Motor neuron (in vitro differentiated cells): ENCODE measurements at regions not wholly inside any gene's neighbourhood (a gene's known extent, or its start where the extent isn't known, plus 50 kb on each side); places are given as distances from the start of the nearest gene placed in this dataset.

Source experiments
- ATAC-seq, 8 experiments: fragments of 200-7000 bp; cut with Tn5 transposase; replicated peaks in 6 of 8; 2 replicates each; pipeline ENCODE4 v1.8.0; 2021; ENCODE audit warnings: mild to moderate bottlenecking in 8 of 8, moderate library complexity in 8 of 8
- H3K27ac ChIP-seq, 2 donors: fragments of 250-450 bp; sonication (Bioruptor Pico); 2 replicates each; pipeline ENCODE4 v1.9.0; 2021; ENCODE audit warnings: antibody characterized with exemption in 2 of 2, mild to moderate bottlenecking in 2 of 2, moderate library complexity in 1 of 2
- H3K4me1 ChIP-seq, 2 donors: fragments of 250-450 bp; sonication (Bioruptor Pico); replicated peaks in 1 of 2; 2 replicates each; pipeline ENCODE4 v1.6.1; 2021; ENCODE audit warnings: antibody characterized with exemption in 2 of 2, mild to moderate bottlenecking in 2 of 2, moderate library complexity in 1 of 2
- H3K4me3 ChIP-seq, 5 donors: fragments of 250-450 bp; sonication (Bioruptor Pico); 2 replicates each; pipeline ENCODE4 v1.9.0; 2021; ENCODE audit warnings: antibody characterized with exemption in 5 of 5, mild to moderate bottlenecking in 5 of 5, moderate library complexity in 4 of 5
- WGBS, 10 experiments: fragments of 450-650 bp; shearing (Covaris generic); methylation state at CpG; one replicate each; pipeline ENCODE4 v1.0.0; 2022; 5-methylcytosine and 5-hydroxymethylcytosine counted together
- in situ Hi-C, 9 experiments: fragments of 400-800 bp; cut with MboI; loops; one replicate each; pipeline ENCODE4 v1.15.0; 2021; ENCODE audit warnings: low sequenced_read_pairs in 9 of 9, low pct_unique_long_range_greater_than_20kb in 2 of 9; ENCODE audit not compliant: unreplicated experiment in 9 of 9

- no peak for ATAC-seq
- 0 to 67% (median 20%) methylated on average over 1 of the region's 1 CpG; no CpG with 5 or more reads in 5 of the 10 experiments for WGBS, 10 experiments
- no peak overlapping the region for H3K27ac ChIP-seq
- H3K4me1 ChIP-seq, result peaks cover 0 to 4% of the 10 kb centered on the region in 2 donors
- in situ Hi-C loops, result loop anchor here in 1 of 9 experiments (25.0 kb wide), 1 partner anchor 661 kb away; no protein-coding TSS in a partner anchor
- no peak overlapping the region for H3K4me3 ChIP-seq
These were observed 76.0 kb downstream of the FAM124B start for GRCh38 chr2:224325941-224326340.

- ATAC-seq, result no peak
- H3K4me3 ChIP-seq, result no peak overlapping the region
- no peak overlapping the region for H3K27ac ChIP-seq
- WGBS, 10 experiments, result 82 to 100% (median 91%) methylated on average over 2 to 5 of the region's 5 CpGs; no CpG with 5 or more reads in 1 of the 10 experiments
- in situ Hi-C loops, result loop anchor here in 1 of 9 experiments (25.0 kb wide), 1 partner anchor 663 kb away; no protein-coding TSS in a partner anchor
- peaks cover 0 to 13% of the 10 kb centered on the region in 2 donors for H3K4me1 ChIP-seq
These were observed 77.3 kb downstream of the FAM124B start for GRCh38 chr2:224324604-224325003.

GRCh38 chr2:224320660-224321059, 81.2 kb downstream of the FAM124B start:
- no peak overlapping the region for H3K4me3 ChIP-seq
- ATAC-seq, result peak in 3 of 8 experiments; percentile 12 to 59 (median 31)
- H3K27ac ChIP-seq, result no peak overlapping the region
- in situ Hi-C loops, result no loop called here
- peaks cover 0 to 13% of the 10 kb centered on the region in 2 donors for H3K4me1 ChIP-seq
- 60 to 100% (median 71%) methylated on average over 1 of the region's 1 CpG; no CpG with 5 or more reads in 3 of the 10 experiments for WGBS, 10 experiments

GRCh38 chr2:224319750-224320149, 82.2 kb downstream of the FAM124B start:
- in situ Hi-C loops, result no loop called here
- Histone ChIP-seq H3K4me1 (peaks cover 0 to 13% of the 10 kb centered on the region in 2 donors), H3K27ac (no peak overlapping the region), H3K4me3 (no peak overlapping the region)
- no peak for ATAC-seq
- 20 to 88% (median 65%) methylated on average over 1 to 4 of the region's 5 CpGs; no CpG with 5 or more reads in 4 of the 10 experiments for WGBS, 10 experiments

- Histone ChIP-seq H3K27ac (no peak overlapping the region), H3K4me3 (no peak overlapping the region), H3K4me1 (no peaks in the 10 kb centered on the region)
- in situ Hi-C loops, result no loop called here
- ATAC-seq, result no peak
- WGBS, 10 experiments, result 40 to 100% (median 86%) methylated on average over 1 to 3 of the region's 3 CpGs; no CpG with 5 or more reads in 2 of the 10 experiments
These were observed 89.2 kb downstream of the FAM124B start for GRCh38 chr2:224312741-224313140.

- H3K4me3 ChIP-seq, result no peak overlapping the region
- H3K27ac ChIP-seq, result no peak overlapping the region
- H3K4me1 ChIP-seq, result no peaks in the 10 kb centered on the region
- in situ Hi-C loops, result no loop called here
- WGBS, 10 experiments, result 0 to 100% (median 51%) methylated on average over 1 to 8 of the region's 8 CpGs
- peak in 2 of 8 experiments; percentile 86 to 93 for ATAC-seq
These were observed 90.8 kb downstream of the FAM124B start for GRCh38 chr2:224310943-224311625.

GRCh38 chr2:224309176-224309575, 92.7 kb downstream of the FAM124B start:
- 40 to 100% (median 86%) methylated on average over 1 to 4 of the region's 4 CpGs; no CpG with 5 or more reads in 4 of the 10 experiments for WGBS, 10 experiments
- Histone ChIP-seq H3K4me1 (no peaks in the 10 kb centered on the region), H3K27ac (no peak overlapping the region), H3K4me3 (no peak overlapping the region)
- in situ Hi-C loops, result no loop called here
- ATAC-seq, result peak in 1 of 8 experiments; percentile 18

GRCh38 chr2:224308272-224308911, 93.5 kb downstream of the FAM124B start:
- peak in 2 of 8 experiments; percentile 44 for ATAC-seq
- H3K4me3 ChIP-seq, result no peak overlapping the region
- 17 to 67% (median 22%) methylated on average over 1 to 2 of the region's 2 CpGs; no CpG with 5 or more reads in 3 of the 10 experiments for WGBS, 10 experiments
- in situ Hi-C loops, result no loop called here
- no peak overlapping the region for H3K27ac ChIP-seq
- no peaks in the 10 kb centered on the region for H3K4me1 ChIP-seq

GRCh38 chr2:224302952-224303351, 99.0 kb downstream of the FAM124B start:
- Histone ChIP-seq H3K27ac (no peak overlapping the region), H3K4me3 (no peak overlapping the region), H3K4me1 (no peaks in the 10 kb centered on the region)
- 54 to 100% (median 80%) methylated on average over 1 to 7 of the region's 8 CpGs; no CpG with 5 or more reads in 1 of the 10 experiments for WGBS, 10 experiments
- no peak for ATAC-seq
- in situ Hi-C loops, result no loop called here

- in situ Hi-C loops, result loop anchor here in 4 of 9 experiments (25.0 kb wide), 1 partner anchor 307 kb away; no protein-coding TSS in a partner anchor
- Histone ChIP-seq H3K27ac (no peak overlapping the region), H3K4me3 (no peak overlapping the region), H3K4me1 (no peaks in the 10 kb centered on the region)
- ATAC-seq, result no peak
- WGBS, 10 experiments, result 39 to 100% (median 57%) methylated on average over 2 to 6 of the region's 6 CpGs
These were observed 107.9 kb downstream of the FAM124B start for GRCh38 chr2:224293976-224294375.

- no peaks in the 10 kb centered on the region for H3K4me1 ChIP-seq
- 40 to 100% (median 60%) methylated on average over 1 to 2 of the region's 2 CpGs; no CpG with 5 or more reads in 2 of the 10 experiments for WGBS, 10 experiments
- H3K4me3 ChIP-seq, result no peak overlapping the region
- in situ Hi-C loops, result loop anchor here in 7 of 9 experiments (10.0 to 25.0 kb wide), 3 partner anchors 293 to 323 kb away; no protein-coding TSS in a partner anchor
- peak in 2 of 8 experiments; percentile 19 to 29 for ATAC-seq
- H3K27ac ChIP-seq, result no peak overlapping the region
These were observed 114.4 kb downstream of the FAM124B start for GRCh38 chr2:224287531-224287930.

GRCh38 chr2:224286923-224287322, 115.0 kb downstream of the FAM124B start:
- H3K27ac ChIP-seq, result no peak overlapping the region
- in situ Hi-C loops, result loop anchor here in 7 of 9 experiments (10.0 to 25.0 kb wide), 3 partner anchors 292 to 322 kb away; no protein-coding TSS in a partner anchor
- no peak overlapping the region for H3K4me3 ChIP-seq
- WGBS, 10 experiments, result 11 to 92% (median 54%) methylated on average over 1 to 2 of the region's 2 CpGs; no CpG with 5 or more reads in 1 of the 10 experiments
- ATAC-seq, result peak in 1 of 8 experiments; percentile 27
- H3K4me1 ChIP-seq, result no peaks in the 10 kb centered on the region
